GM11168 (cell line): ENCODE measurements at regions not wholly inside any gene's neighbourhood (a gene's known extent, or its start where the extent isn't known, plus 50 kb on each side); places are given as distances from the start of the nearest gene placed in this dataset.
"Not testable (repeated sequence)": the region's sequence is repeated elsewhere in the genome, so short reads cannot be mapped to it uniquely, and the experiment has no call there.

Experiments used
- in situ Hi-C: fragments of 300-500 bp; cut with MboI; formaldehyde crosslinking; loops from one replicate; pipeline ENCODE4 v1.12.0; 2022; ENCODE audit warnings: low sequenced_read_pairs; ENCODE audit not compliant: unreplicated experiment

GRCh38 chr4:79576429-79576753, 168.4 kb upstream of the GK2 start:
- in situ Hi-C loops: no loop called here

DNA sequence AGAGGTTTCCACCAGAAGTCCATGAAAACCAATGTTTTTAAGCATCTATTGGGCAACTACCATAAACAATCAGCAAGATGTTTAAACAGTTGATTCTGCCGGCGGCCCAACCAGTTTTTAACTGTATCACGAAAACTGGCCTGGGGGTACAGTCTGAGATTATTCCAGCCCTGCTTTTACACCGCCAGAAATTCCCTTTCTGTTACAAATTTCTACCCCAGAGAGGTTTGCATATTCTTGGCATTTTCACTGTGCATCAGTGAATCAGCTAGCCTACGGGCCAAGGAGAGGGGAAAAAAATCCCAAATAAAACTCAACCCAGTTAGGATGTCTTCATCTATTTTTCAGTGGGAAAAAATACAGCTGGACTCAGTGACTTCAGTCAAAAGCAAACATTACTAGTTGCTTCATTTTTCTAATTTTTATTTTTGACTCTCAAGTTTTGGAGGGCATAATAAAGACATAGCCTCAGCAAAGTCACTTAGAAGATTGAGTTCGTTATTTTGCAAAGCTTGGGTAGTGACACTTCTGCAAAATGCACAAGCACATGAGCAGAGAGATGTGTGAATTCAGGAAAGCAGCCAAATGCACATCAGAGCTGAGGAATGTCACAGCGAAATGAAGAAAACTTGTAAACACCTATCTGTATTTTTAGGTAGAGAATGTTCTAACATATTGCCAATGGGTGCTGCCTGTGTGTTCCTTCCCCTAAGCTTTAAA, 167.8 kb upstream of the GK2 start:
- in situ Hi-C loops: no loop called here

DNA sequence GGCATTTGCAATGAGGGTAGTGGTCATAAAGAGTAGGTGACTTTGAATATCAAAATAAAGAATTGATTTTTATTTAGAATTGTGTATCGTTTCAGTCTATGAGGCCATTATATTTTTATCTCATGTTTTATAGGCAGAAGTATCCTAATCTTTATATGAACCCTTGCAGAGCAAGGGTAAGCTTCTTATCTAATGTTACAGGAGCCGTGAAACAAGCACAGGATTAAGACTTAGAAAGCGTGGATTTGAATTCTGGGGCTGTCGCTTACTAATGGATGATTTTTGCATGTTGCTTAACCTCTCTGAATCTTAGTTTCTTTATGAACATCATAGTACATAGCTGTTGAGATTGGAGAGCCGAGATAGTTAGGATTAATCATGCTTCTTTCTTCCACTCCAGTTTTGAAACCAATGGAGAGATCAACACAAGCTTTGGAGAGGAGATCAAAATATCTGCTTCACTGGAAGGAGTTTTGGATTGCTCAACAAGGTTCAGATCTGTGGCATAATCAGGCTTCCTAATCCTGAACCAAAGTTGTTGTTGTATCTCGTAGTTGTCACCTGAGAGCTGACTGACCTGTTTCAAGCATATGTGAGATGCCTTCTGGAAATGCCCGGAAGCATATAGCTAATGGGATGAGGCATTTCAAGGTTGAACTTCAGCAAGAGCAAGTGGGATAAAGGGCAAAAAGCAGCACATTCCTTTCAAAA, 166.9 kb upstream of the GK2 start:
- in situ Hi-C loops: no loop called here

GRCh38 chr4:79563219-79563618, 155.2 kb upstream of the GK2 start:
- in situ Hi-C loops: no loop called here

- in situ Hi-C loops: no loop called here
Observed at GRCh38 chr4:79561751-79562150, 153.7 kb upstream of the GK2 start.

GRCh38 chr4:79559398-79559797, 151.4 kb upstream of the GK2 start:
- in situ Hi-C loops: not testable (repeated sequence)

GRCh38 chr4:79552311-79552710, 144.3 kb upstream of the GK2 start:
- in situ Hi-C loops: no loop called here

GRCh38 chr4:79551555-79551954, 143.5 kb upstream of the GK2 start:
- in situ Hi-C loops: no loop called here

DNA sequence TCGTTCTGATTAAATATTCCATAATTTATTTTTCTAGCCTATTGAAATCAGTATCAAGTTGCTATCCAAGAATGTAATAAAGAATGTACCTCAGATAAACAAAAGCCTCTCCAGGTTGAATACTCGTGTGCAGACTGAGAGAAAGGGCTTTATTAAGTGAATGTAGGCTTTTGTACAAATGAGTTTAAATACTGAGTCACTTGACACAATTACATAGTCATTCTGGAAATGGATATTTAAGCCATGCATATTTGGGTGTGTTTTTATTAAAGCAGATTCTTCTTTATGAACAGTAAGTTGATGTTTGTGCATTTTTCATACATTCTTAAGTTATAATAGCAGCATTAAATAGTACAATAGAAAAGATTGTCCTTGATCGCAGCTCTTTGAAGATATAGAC, 139.8 kb upstream of the GK2 start:
- in situ Hi-C loops: no loop called here

DNA sequence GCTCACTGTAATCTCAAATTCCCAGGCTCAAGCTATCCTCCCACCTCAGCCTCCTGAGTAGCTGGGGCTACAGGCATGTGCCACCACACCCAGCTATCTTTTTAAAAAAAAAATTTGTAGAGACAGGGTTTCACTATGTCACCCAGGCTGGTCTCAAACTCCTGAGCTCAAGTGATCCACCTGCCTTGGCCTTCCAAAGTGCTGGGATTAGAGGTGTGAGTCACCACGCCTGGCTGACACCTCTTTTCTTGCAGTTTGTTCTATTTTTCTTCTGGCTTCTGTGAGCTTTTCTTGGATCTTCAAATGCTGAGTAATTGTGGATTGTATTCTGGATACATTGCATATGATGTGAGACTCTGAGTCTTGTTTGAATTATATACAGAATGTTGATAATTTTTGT, 137.3 kb upstream of the GK2 start:
- in situ Hi-C loops: not testable (repeated sequence)

DNA sequence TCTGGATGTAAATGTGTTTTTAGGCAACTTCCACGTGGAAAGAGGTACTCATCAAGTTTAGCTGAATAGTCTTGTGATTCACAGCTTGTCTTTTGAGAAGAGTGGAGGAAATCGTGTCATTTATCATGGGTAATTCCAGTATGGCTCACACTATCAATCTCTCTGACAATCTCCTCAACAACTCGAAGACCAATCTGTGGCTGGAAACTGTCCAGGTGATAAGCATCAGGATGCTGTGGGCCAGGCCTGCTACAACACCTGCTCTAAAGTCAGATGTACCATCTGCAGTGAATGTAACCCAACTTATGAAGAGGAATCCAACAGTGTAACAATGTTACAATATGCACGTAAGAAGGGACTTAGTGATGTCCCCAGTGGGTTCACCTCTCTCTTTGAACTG, 132.1 kb upstream of the GK2 start:
- in situ Hi-C loops: no loop called here

DNA sequence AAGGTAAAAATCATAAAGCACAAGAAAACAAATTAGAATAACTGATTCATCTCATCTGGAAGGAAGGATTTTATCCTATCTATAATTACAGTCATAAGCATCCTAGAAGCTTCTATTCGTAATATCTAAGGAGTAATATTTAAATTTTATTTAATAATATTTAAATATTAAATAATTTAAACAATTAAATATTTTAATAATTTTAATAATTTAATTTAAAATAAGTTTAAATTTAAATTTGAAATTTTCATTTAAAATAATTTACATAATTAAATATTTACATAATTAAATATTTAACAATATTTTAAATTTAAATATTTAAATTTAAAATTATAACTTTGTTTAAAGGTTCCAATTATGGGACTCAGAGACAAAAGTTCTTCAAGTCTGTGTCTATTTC, 127.5 kb upstream of the GK2 start:
- in situ Hi-C loops: no loop called here

DNA sequence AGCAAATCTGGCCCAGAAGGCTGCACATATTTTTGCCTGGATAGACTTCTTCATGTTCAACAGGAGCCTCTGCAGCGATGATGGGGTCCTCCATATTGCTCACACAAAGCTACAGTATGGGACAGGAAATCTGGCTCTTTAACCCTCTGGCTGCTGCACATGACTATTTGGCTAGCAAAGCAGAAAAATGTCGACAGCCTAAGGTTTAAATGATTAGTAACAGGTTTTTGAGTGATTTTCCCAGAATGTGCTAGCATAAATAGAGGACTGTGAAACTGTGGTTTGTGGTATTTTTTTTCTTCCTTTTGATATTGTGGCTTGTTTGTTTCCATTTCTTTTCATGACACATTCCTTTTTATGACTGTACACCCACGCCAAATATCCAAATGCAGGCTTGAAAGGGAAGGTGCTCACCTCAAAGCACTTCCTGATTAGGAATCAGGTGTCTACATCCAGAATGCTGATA, 120.2 kb upstream of the GK2 start:
- in situ Hi-C loops: no loop called here

GRCh38 chr4:79526641-79527565, 118.9 kb upstream of the GK2 start:
- in situ Hi-C loops: no loop called here

- in situ Hi-C loops: no loop called here
Observed at GRCh38 chr4:79516114-79516513, 108.1 kb upstream of the GK2 start.

GRCh38 chr4:79514621-79515329, 106.7 kb upstream of the GK2 start:
- in situ Hi-C loops: no loop called here

- in situ Hi-C loops: no loop called here
Observed at GRCh38 chr4:79513576-79513975, 105.5 kb upstream of the GK2 start.

GRCh38 chr4:79512363-79512762, 104.3 kb upstream of the GK2 start:
- in situ Hi-C loops: no loop called here

DNA sequence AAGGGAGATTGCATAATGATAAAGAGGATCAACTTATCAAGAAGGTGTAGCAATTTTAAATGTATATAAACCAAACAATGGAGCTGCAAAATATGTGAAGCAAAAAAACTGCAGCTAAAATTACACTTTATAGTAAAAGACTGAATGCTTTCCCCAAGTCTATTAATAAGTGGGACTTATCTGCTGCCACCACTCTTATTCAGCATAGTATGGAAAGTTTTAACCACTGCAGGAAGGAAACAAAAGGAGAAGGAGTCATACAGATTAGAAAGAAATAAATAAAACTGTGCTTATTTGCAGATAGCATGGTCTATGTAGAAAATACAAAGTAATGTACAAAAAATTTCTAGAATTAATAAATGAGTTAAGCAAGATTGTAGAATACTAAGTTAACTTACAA, 94.1 kb upstream of the GK2 start:
- in situ Hi-C loops: no loop called here

GRCh38 chr4:79498282-79498681, 90.3 kb upstream of the GK2 start:
- in situ Hi-C loops: no loop called here
